ENCODE measurements at regions not wholly inside any gene's neighbourhood (a gene's known extent, or its start where the extent isn't known, plus 50 kb on each side); places are given as distances from the start of the nearest gene placed in this dataset.
A peak's percentile ranks its signal among the peaks of the same experiment; 100 is the strongest.

DNA sequence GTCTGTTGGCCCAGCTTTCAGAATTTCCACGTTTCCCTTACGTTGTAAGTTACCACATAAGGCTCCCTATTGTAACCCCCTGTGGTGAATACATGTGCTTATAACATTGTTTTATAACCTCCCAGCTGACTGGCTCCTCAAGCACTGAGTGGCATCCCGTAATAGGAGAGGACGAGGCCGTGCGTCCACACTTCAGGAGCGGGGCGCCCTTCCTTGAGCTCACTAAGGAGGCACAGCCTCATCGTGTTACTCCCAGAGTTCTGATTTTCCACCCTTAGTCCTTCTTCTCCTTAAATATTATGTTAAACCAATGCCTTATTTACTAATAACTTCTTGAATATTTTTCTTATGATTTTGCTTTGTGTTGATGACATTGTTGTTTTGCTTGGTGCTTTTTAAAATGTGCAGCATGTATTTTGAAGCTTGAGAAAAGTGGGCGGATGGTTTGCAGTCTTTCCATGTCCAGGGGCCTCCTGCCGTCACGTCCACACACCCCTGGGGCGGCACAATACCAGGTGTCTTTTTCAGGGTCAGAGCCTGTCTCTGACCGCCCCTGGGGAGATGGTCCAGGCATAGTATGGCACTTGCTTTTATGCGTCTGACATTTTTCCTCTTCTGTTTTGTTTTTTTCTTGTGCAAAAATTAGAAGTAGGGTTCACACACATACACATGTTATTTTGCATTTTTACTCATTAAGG, 181.8 kb downstream of the DLL1 start:
- intact Hi-C loops (cut with DNase I), result no loop called here
- DNase-seq, result peak in 1 of 10 donors; percentile 66

GRCh38 chr6:170108456-170108855, 182.4 kb downstream of the DLL1 start:
- peak in 4 of 10 donors; percentile 4 to 47 (median 36) for DNase-seq
- intact Hi-C loops (cut with DNase I), result no loop called here

GRCh38 chr6:170107606-170108222, 183.2 kb downstream of the DLL1 start:
- peak in 1 of 10 donors; percentile 43 for DNase-seq

DNA sequence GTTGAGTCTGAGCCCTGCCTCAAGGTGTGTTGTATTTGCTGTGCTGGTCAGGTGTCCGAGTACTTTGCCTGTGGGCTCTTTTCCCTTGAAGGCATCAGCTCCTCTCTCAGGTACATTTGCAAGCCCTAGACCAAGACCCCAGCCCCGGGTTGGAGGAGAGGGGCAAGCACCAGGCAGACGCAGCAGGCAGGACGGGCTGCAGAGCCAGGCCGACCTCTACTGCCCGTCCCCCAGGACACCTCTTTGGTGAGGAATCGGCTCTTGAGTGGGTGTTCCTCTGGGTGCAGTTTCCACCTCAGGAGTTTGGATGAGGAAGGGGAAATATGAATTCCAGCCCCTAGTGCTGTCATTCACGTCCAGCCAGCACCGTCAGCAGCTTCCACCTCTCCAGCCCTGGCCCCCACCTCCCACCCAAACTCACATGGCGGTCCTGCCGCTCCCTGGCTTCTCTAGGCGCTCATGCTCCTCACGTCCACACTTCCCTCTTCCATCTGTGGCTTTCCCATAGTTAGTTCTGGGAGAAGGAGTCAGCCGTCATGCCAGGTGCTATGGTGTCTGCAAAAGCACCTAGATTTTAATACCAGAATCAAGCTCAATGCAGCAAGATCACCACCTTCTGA, 183.9 kb downstream of the DLL1 start:
- DNase-seq, result peak in 3 of 10 donors; percentile 28 to 75 (median 37)
- intact Hi-C loops (cut with DNase I), result no loop called here

More at GRCh38 chr6:170107606-170108222, 183.2 kb downstream of the DLL1 start:
- intact Hi-C loops (cut with DNase I), result no loop called here

- DNase-seq, result peak in 4 of 10 donors; percentile 15 to 75 (median 62)
- intact Hi-C loops (cut with DNase I), result no loop called here
Measured at GRCh38 chr6:170102582-170103481, 188.0 kb downstream of the DLL1 start.

- intact Hi-C loops (cut with DNase I), result no loop called here
- peak in 3 of 10 donors; percentile 16 to 75 (median 37) for DNase-seq
Measured at GRCh38 chr6:170102038-170102437, 188.8 kb downstream of the DLL1 start.

GRCh38 chr6:170101281-170102035, 189.4 kb downstream of the DLL1 start:
- DNase-seq, result peak in 3 of 10 donors; percentile 10 to 65 (median 47)
- intact Hi-C loops (cut with DNase I), result no loop called here

- intact Hi-C loops (cut with DNase I), result no loop called here
- DNase-seq, result no peak
Measured at GRCh38 chr6:170100046-170100445, 190.8 kb downstream of the DLL1 start.

DNA sequence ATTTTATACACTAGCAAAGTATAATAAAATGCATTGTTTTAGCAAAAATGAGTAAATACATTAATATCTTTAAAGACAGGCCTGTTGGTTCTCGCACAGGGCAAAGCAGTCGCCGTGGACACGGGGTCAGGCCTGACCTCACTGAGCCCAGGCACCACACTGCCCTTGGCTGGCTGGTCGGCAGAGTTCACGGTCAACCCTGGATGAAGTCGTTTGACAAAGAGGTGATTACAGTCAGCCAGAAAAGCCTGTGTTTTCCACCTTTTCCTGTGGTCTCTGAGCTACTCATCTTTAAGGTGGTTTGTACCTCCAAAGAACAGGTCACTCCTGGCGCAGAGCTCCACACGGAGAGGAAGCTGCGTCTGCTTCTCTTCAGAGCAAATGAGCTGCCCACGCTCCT, 191.5 kb downstream of the DLL1 start:
- intact Hi-C loops (cut with DNase I), result no loop called here
- peak in 2 of 10 donors; percentile 43 to 76 for DNase-seq

- DNase-seq, result peak in 5 of 10 donors; percentile 3 to 80 (median 43)
- intact Hi-C loops (cut with DNase I), result no loop called here
Measured at GRCh38 chr6:170098428-170099170, 192.3 kb downstream of the DLL1 start.

DNA sequence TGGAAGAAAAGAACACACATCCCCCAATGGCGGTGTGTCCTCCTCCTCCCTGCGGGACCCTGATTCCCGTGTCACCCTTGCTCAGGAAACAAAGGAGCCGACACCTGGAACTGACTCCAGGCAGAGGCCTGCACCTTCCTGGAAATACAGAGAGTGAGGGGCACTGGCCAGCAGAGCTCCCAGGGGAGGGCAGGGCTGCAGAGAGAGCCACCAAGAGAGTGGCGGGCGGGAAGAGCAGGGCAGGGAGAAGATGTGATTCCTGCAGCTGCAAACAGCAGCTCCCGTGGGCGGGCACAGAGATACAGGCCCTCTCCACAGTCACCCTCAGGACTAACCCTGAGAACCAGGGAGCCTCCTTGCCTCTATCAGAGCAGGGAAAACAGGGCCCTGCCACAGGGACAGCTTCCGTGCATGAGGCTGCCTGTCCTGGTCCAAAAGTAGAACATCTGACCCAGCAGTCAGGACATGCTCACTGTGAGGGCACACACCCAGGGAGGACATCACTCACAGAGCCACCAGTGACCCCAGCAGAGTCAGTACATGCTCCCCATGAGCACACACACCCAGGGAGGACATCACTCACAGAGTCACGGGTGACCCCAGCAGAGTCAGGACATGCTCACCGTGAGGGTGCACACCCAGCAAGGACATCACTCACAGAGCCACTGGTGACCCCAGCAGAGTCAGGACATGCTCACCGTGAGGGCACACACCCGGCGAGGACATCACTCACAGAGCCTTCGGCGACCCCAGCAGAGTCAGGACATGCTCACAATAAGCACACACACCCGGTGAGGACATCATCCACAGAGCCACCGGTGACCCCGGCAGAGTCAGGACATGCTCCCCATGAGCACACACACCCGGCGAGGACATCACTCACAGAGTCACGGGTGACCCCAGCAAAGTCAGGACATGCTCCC, 193.1 kb downstream of the DLL1 start:
- intact Hi-C loops (cut with DNase I), result no loop called here
- peak in 5 of 10 donors; percentile 5 to 54 (median 29) for DNase-seq

DNA sequence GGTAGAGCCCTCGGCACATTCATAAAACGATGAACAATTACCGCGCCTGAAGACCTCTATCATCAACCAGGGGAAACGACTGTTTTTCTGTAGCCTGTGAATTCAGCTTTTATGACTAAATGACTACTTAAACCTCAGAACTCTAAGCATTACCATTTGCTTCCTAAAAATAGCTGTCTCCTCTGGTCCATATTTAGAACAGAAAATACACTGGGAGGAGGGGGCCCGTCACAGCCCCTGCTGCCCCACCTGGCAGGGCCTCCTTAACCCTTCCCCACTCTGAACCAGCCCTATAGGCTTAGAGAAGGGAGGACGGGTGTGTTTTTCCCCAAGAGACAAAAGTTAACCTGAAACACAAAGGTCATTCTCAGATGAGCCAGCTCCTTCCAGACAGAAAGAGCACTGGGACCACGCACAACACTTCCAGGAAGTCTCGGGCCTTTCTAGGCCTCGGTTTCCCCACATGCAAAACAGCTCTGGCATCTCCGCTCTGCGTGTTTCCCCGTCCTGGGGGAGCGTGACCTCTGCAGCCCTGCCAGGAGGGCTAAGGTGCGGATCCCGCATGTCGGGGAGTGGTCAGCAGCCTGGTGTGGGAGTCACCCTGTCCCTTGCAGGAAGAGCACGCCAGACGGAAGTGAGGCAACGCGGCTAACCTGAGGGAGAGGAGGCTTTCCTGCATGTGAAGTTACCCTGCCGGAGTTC, 193.9 kb downstream of the DLL1 start:
- DNase-seq, result peak in 4 of 10 donors; percentile 9 to 56 (median 52)
- intact Hi-C loops (cut with DNase I), result no loop called here

DNA sequence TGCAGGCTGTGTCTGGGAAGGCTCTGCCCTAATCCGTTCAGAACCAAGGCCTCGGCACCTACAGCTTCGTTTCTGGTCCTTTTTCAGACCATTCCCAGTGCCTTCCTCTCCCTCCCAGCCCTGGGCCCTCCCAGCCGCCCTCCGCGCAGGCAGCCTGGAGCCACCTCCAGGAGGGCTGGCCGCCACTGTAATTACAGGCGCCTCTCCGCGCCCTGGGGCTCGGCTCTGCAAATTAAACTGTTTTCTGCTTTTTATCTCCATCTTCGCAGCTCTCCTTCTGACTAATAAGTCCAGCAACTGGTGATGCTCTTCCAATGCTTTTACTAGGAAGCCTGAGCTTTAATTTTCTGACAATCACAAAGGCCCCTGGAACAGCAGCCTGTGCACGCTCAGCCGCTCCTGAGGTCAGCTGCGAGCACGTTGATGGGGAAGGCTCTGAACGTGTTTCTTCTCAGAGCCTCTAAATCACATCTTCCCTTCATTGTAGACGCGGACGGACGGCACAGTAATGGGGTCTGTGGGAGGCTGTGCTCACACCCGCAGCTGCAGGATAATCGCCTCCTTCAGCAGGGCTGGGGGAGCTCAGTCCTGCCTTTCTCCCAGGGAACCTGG, 194.6 kb downstream of the DLL1 start:
- intact Hi-C loops (cut with DNase I), result no loop called here
- DNase-seq, result peak in 4 of 10 donors; percentile 9 to 58 (median 52)

DNA sequence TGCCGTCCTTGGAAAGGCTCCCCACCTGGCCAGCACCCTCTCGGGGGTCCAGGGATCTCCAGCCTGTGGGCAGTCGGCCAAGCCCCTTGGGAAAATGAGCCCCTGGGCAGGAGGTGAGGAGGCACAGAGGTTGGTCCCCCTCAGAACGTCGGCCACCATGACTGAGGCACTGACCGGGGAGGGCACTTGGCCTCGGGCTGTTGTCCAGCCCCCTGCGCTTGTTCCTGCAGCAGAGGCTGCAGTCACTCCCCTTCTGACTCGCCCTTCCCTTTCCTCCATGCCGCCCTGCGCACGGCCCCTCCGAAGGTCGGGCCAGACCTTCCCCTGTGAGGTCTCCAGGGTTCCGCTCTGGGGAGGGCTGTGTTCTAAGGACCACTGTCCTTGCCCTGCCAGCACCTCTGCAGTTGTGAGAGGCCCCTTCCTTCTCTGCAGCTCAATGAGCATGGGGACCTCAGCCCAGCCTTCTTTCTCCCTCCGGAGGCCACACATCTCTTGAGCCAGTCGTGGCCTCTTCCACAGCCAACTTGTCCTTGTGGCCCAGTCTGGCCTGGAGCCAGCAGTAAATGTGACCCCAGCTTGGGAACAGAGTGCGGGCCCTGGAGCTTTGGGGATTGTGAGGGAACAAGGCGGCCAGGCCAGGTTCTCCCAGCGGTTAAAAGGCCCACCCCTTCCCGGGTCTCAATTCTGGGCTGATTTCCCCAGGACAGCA, 195.5 kb downstream of the DLL1 start:
- peak in 4 of 10 donors; percentile 17 to 77 (median 66) for DNase-seq

GRCh38 chr6:170094686-170095272, 196.1 kb downstream of the DLL1 start:
- intact Hi-C loops (cut with DNase I), result no loop called here
- DNase-seq, result peak in 3 of 10 donors; percentile 10 to 24 (median 20)

More for the DNA sequence above, 195.5 kb downstream of the DLL1 start:
- intact Hi-C loops (cut with DNase I), result no loop called here

All from posterior cingulate gyrus (tissue), 11 donors.